ENCODE measurements at regions not wholly inside any gene's neighbourhood (a gene's known extent, or its start where the extent isn't known, plus 50 kb on each side); places are given as distances from the start of the nearest gene placed in this dataset.
"Not testable (repeated sequence)": the region's sequence is repeated elsewhere in the genome, so short reads cannot be mapped to it uniquely, and the experiment has no call there.

DNA sequence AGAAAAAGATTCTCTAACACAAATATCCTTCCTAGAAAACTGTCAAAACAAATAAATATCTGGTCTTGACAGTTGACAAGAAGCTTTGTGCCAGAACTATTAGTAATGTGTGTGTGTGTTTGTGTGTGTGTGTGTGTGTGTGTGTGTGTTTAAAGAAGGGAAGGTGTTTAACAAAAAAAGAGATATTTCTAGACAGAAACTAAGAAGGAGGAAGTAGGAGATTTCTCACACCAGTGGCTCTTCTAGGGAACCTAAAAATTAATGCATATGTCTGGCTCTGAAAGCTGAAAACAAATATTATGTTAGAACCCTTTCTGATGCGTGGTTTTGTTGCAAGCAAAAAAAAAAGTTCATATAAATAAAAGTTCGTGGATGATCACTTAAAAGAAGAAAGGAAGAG is 277.5 kb downstream of the RPS4Y2 start:
- TF ChIP-seq, protein P1, sequence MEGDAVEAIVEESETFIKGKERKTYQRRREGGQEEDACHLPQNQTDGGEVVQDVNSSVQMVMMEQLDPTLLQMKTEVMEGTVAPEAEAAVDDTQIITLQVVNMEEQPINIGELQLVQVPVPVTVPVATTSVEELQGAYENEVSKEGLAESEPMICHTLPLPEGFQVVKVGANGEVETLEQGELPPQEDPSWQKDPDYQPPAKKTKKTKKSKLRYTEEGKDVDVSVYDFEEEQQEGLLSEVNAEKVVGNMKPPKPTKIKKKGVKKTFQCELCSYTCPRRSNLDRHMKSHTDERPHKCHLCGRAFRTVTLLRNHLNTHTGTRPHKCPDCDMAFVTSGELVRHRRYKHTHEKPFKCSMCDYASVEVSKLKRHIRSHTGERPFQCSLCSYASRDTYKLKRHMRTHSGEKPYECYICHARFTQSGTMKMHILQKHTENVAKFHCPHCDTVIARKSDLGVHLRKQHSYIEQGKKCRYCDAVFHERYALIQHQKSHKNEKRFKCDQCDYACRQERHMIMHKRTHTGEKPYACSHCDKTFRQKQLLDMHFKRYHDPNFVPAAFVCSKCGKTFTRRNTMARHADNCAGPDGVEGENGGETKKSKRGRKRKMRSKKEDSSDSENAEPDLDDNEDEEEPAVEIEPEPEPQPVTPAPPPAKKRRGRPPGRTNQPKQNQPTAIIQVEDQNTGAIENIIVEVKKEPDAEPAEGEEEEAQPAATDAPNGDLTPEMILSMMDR (IDR thresholded peaks at IDR 0.05; ENCODE audit: insufficient read depth, low read depth, low read length) = no peak
- no peak for DNase-seq (ENCODE audit: low read depth)
- no peak overlapping the region for H3K4me3 ChIP-seq (ENCODE audit: low read depth, low read length)

GRCh38 chrY:21034151-21035061 is 278.5 kb downstream of the RPS4Y2 start:
- TF ChIP-seq, protein P1 (IDR thresholded peaks at IDR 0.05; ENCODE audit: insufficient read depth, low read depth, low read length) = no peak
- no peak for DNase-seq (ENCODE audit: low read depth)
- no peak overlapping the region for H3K4me3 ChIP-seq (ENCODE audit: low read depth, low read length)

GRCh38 chrY:21037398-21037797 is 281.5 kb downstream of the RPS4Y2 start:
- DNase-seq (ENCODE audit: low read depth); H3K4me3 ChIP-seq (ENCODE audit: low read depth, low read length): not testable (repeated sequence)

DNA sequence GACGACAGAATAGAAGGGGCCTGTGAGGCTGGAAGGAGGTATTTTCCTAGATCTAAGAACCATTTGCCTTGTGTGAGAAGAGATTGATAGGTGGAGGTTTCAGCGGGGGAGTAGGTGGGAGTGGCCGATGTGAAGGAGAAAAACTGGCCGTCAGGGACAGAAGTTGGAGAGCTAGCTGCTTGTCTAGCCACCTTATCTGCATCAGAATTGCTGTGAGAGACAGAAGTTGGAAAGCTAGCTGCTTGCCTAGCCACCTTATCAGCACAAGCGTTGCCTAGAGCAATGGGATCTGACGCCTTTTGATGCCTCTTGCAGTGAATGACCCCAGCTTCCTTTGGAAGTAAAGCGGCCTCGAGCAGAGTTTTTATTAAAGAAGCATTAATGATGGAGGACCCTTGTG is 283.9 kb downstream of the RPS4Y2 start:
- DNase-seq (ENCODE audit: low read depth) = no peak
- TF ChIP-seq, protein P1 (IDR thresholded peaks at IDR 0.05; ENCODE audit: insufficient read depth, low read depth, low read length) = no peak
- H3K4me3 ChIP-seq (ENCODE audit: low read depth, low read length) = no peak overlapping the region

GRCh38 chrY:21040711-21041110 is 284.8 kb downstream of the RPS4Y2 start:
- H3K4me3 ChIP-seq (ENCODE audit: low read depth, low read length); DNase-seq (ENCODE audit: low read depth): not testable (repeated sequence)

DNA sequence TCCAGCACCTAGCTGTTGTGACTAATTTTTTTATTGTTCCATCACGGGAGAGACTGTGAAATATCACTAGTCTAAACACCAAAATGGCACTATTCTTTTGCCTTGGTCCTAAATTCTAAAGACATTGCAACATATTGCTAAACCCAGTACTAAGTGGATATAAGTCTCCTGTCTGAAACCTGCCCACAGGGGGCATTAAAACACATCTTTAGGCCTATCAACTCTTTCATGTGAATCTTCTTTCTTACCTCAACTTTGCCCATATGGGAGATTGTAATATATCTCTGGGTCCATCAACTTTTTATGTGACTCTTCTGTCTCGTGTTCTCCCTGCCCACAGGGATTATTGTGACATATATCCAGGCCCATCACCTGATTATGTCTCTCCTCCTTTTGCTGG is 317.2 kb downstream of the RPS4Y2 start:
- H3K4me3 ChIP-seq (ENCODE audit: low read depth, low read length) = no peak overlapping the region
- TF ChIP-seq, protein P1 (IDR thresholded peaks at IDR 0.05; ENCODE audit: insufficient read depth, low read depth, low read length) = no peak
- no peak for DNase-seq (ENCODE audit: low read depth)

DNA sequence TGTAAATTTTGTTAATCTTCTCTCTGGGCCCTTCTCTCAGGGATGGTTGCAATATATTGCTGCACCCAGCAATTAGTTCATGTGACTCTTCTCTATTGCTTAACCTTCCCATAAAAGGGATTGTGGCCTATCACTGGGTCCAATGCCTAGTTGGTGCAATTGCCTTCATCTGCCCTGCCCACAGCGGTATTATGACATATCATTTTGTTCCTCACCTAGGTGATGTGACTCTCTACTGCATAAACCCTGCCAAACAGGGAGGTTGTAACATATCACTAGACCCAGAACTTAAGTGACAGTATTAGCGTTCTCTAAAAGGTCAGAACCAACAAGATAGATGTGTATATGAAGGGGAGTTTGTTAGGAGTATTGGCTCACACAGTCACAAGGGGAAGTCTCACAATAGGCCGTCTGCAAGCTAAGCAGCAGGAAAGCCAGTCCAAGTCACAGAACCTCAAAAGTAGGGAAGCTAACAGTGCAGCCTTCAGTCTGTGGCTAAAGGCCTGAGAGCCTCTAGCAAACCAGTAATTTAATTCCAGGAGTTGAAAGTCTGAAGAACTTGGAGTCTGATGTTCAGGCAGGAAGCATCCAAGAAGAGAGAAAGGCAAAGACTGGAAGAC is 317.8 kb downstream of the RPS4Y2 start:
- no peak overlapping the region for H3K4me3 ChIP-seq (ENCODE audit: low read depth, low read length)
- TF ChIP-seq, protein P1 (IDR thresholded peaks at IDR 0.05; ENCODE audit: insufficient read depth, low read depth, low read length) = no peak
- DNase-seq (ENCODE audit: low read depth) = no peak

Data from fibroblast of villous mesenchyme (primary cell).